WTC11 (cell line): ENCODE measurements at regions not wholly inside any gene's neighbourhood (a gene's known extent, or its start where the extent isn't known, plus 50 kb on each side); places are given as distances from the start of the nearest gene placed in this dataset.

Experiments used
- ATAC-seq: fragments of 200-7000 bp; cut with Tn5 transposase; 2 replicates; pipeline ENCODE4 v1.10.0; 2021; ENCODE audit warnings: mild to moderate bottlenecking, moderate library complexity
- CTCF ChIA-PET: fragments of 300-600 bp; sonication (Branson Sonifier 250); formaldehyde crosslinking; loops from one replicate; lab custom pipeline; 2021; ENCODE audit warnings: antibody characterized with exemption; lab: Charles Lee
- POLR2A ChIA-PET: fragments of 350-600 bp; sonication (Branson Sonifier 250); formaldehyde crosslinking; loops from one replicate; lab custom pipeline; 2021; ENCODE audit warnings: antibody characterized with exemption; lab: Charles Lee
- DNase-seq: peaks from one replicate; pipeline ENCODE4 v3.0.0; 2021; ENCODE audit warnings: low spot score
- H3K27ac Mint-ChIP-seq: 2 replicates; pipeline ENCODE4 v1.8.0; 2021; ENCODE audit warnings: mixed read lengths
- H3K27me3 Mint-ChIP-seq: 2 replicates; pipeline ENCODE4 v1.8.0; 2021; ENCODE audit warnings: low read depth, mild to moderate bottlenecking, moderate library complexity, mixed read lengths
- H3K36me3 Mint-ChIP-seq: 2 replicates; pipeline ENCODE4 v1.8.0; 2021; ENCODE audit warnings: mixed read lengths
- H3K4me1 Mint-ChIP-seq: 2 replicates; pipeline ENCODE4 v1.8.0; 2022; ENCODE audit warnings: mixed read lengths
- H3K4me3 Mint-ChIP-seq: 2 replicates; pipeline ENCODE4 v1.8.0; 2021; ENCODE audit warnings: mild to moderate bottlenecking, moderate library complexity, mixed read lengths
- H3K9me3 Mint-ChIP-seq: 2 replicates; pipeline ENCODE4 v1.8.0; 2021; ENCODE audit warnings: mixed read lengths
- ATF1 ChIP-seq: sonication (generic); formaldehyde crosslinking; IDR thresholded peaks from 2 replicates; pipeline ENCODE4 v1.8.1; 2023; ENCODE audit warnings: mild to moderate bottlenecking, moderate library complexity, missing genetic modification reagents
- ELF4 ChIP-seq: sonication (generic); formaldehyde crosslinking; IDR thresholded peaks from 2 replicates; pipeline ENCODE4 v1.8.1; 2022; ENCODE audit warnings: low read depth, mild to moderate bottlenecking, moderate library complexity, missing genetic modification reagents
- MYBL2 ChIP-seq: sonication (generic); formaldehyde crosslinking; IDR thresholded peaks from 2 replicates; pipeline ENCODE4 v1.8.1; 2023; ENCODE audit warnings: mild to moderate bottlenecking, moderate library complexity, missing genetic modification reagents
- SP1 ChIP-seq: sonication (generic); formaldehyde crosslinking; conservative IDR thresholded peaks from 2 replicates; pipeline ENCODE4 v1.8.1; 2022; ENCODE audit warnings: missing genetic modification reagents
- ZNF416 ChIP-seq: fragments of 250-450 bp; sonication (Bioruptor Pico); IDR thresholded peaks from 2 replicates; pipeline ENCODE4 v1.9.0; 2021; ENCODE audit warnings: mild to moderate bottlenecking, inconsistent platforms
- TF ChIP-seq, protein P1 (sequence below): sonication (generic); formaldehyde crosslinking; IDR thresholded peaks from 2 replicates; pipeline ENCODE4 v1.8.1; 2022; ENCODE audit warnings: low read depth, mild to moderate bottlenecking, moderate library complexity, missing genetic modification reagents, borderline replicate concordance
- TF ChIP-seq, protein P2 (sequence below): fragments of 250-450 bp; sonication (Bioruptor Pico); IDR thresholded peaks from 2 replicates; pipeline ENCODE4 v2.1.2; 2022; ENCODE audit warnings: mild to moderate bottlenecking, moderate library complexity
- TF ChIP-seq, protein P3 (sequence below): sonication (generic); formaldehyde crosslinking; conservative IDR thresholded peaks from 2 replicates; pipeline ENCODE4 v1.8.1; 2022; ENCODE audit warnings: mild to moderate bottlenecking, missing genetic modification reagents
- TF ChIP-seq, protein P4 (sequence below): sonication (generic); formaldehyde crosslinking; IDR thresholded peaks from 2 replicates; pipeline ENCODE4 v1.8.0; 2022; ENCODE audit warnings: mild to moderate bottlenecking, missing genetic modification reagents
- TF ChIP-seq, protein P5 (sequence below): sonication (generic); formaldehyde crosslinking; IDR thresholded peaks from 2 replicates; pipeline ENCODE4 v1.8.0; 2022; ENCODE audit warnings: mild to moderate bottlenecking, missing genetic modification reagents
- TF ChIP-seq, protein P6 (sequence below): sonication (generic); formaldehyde crosslinking; IDR thresholded peaks from 2 replicates; pipeline ENCODE4 v1.8.1; 2023; ENCODE audit warnings: mild to moderate bottlenecking, missing genetic modification reagents, borderline replicate concordance
- TF ChIP-seq, protein P7 (sequence below): fragments of 250-450 bp; sonication (Bioruptor Pico); IDR thresholded peaks from 2 replicates; pipeline ENCODE4 v1.9.0; 2021; ENCODE audit warnings: moderate library complexity, mild to moderate bottlenecking, inconsistent platforms, borderline replicate concordance
- TF ChIP-seq, protein P8 (sequence below): fragments of 250-450 bp; sonication (Bioruptor Pico); IDR thresholded peaks from 2 replicates; pipeline ENCODE4 v1.9.0; 2021; ENCODE audit warnings: mild to moderate bottlenecking
- TF ChIP-seq, protein P9 (sequence below): fragments of 250-450 bp; sonication (Bioruptor Pico); IDR thresholded peaks from 2 replicates; pipeline ENCODE4 v1.8.0; 2021; ENCODE audit warnings: mild to moderate bottlenecking

DNA sequence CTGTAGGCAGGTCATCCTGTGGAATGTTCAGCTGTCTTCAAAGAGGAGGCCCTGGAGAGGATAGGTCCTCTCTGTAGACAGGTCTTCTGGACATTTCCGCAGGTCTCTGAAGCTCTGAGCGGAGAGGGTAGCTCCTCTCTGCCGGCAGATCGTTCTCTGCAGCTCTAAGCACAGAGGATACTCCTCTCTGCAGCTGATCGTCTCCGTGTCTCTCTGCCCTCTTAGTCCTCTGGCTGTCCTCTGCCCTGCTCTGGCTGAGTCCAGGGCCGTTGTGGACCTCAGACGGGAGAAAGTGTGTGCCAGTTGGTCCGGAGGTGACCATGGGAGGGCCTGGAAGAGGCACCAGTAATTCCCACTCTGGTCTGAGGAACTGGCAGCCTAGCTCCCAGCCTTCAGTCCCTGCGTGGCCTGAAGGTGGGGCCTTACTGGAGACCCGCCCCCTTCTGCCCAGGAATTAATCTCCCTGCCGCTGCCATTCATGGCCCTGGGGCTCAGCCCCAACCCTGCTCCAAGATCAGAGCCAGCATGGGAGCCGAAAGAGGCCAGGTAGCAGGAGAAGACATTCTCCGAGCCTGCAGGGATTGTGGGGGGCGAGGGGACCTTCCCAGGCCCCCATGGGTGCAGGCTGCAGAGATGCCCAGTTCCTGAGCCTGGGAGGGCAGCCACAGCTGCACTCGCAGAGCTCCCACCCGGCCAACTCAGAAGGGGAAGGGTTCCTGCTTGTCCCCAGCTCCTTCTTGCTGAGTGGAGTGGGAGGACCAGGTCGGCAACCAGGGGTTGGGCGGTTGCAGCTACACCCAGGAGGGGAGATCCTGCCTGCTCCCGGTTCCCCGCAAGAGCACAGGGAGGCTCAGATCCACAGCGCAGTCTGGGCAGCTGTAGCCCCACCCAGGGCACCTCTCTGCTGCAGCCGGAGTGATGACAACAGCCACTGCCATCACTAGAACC, 488.7 kb downstream of the RSL24D1 start (continued):
- TF ChIP-seq, protein P1, sequence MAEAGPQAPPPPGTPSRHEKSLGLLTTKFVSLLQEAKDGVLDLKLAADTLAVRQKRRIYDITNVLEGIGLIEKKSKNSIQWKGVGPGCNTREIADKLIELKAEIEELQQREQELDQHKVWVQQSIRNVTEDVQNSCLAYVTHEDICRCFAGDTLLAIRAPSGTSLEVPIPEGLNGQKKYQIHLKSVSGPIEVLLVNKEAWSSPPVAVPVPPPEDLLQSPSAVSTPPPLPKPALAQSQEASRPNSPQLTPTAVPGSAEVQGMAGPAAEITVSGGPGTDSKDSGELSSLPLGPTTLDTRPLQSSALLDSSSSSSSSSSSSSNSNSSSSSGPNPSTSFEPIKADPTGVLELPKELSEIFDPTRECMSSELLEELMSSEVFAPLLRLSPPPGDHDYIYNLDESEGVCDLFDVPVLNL (CRISPR knock-in tag) = no peak
- TF ChIP-seq, protein P2, sequence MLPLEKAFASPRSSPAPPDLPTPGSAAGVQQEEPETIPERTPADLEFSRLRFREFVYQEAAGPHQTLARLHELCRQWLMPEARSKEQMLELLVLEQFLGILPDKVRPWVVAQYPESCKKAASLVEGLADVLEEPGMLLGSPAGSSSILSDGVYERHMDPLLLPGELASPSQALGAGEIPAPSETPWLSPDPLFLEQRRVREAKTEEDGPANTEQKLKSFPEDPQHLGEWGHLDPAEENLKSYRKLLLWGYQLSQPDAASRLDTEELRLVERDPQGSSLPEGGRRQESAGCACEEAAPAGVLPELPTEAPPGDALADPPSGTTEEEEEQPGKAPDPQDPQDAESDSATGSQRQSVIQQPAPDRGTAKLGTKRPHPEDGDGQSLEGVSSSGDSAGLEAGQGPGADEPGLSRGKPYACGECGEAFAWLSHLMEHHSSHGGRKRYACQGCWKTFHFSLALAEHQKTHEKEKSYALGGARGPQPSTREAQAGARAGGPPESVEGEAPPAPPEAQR (CRISPR knock-in tag) = no peak
- TF ChIP-seq ELF4 (CRISPR knock-in tag) = no peak
- TF ChIP-seq, protein P3, sequence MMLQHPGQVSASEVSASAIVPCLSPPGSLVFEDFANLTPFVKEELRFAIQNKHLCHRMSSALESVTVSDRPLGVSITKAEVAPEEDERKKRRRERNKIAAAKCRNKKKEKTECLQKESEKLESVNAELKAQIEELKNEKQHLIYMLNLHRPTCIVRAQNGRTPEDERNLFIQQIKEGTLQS (CRISPR knock-in tag) = no peak

DNA sequence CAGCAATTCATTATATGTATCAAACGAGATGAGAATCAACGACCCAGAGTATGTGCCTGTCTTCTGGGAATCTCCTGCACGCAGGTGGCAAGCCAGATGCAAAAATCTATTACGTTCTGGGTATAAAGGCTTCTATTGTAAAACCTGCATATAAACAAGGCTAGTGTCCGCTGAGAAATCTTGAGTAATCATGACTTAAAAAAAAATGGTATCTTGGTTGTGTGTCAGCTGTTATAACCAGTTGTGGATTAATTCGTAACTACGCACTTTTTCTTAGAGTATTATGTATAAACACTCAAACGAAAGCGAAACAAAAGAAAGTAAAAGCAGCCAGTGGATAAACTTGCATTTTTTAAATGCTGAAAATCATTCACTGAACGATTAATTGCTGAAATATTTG, 509.1 kb downstream of the RSL24D1 start:
- no peak for DNase-seq
- H3K27me3 Mint-ChIP-seq = no peaks in the 10 kb centered on the region
- H3K27ac Mint-ChIP-seq = no peak overlapping the region
- no peak overlapping the region for H3K4me3 Mint-ChIP-seq
- TF ChIP-seq, protein P4, sequence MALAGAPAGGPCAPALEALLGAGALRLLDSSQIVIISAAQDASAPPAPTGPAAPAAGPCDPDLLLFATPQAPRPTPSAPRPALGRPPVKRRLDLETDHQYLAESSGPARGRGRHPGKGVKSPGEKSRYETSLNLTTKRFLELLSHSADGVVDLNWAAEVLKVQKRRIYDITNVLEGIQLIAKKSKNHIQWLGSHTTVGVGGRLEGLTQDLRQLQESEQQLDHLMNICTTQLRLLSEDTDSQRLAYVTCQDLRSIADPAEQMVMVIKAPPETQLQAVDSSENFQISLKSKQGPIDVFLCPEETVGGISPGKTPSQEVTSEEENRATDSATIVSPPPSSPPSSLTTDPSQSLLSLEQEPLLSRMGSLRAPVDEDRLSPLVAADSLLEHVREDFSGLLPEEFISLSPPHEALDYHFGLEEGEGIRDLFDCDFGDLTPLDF (CRISPR knock-in tag) = no peak
- TF ChIP-seq, protein P5, sequence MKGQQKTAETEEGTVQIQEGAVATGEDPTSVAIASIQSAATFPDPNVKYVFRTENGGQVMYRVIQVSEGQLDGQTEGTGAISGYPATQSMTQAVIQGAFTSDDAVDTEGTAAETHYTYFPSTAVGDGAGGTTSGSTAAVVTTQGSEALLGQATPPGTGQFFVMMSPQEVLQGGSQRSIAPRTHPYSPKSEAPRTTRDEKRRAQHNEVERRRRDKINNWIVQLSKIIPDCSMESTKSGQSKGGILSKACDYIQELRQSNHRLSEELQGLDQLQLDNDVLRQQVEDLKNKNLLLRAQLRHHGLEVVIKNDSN = no peak
- TF ChIP-seq SP1 (no peak), ATF1 (CRISPR knock-in tag) (no peak), MYBL2 (CRISPR knock-in tag) (no peak), ZNF416 (CRISPR knock-in tag) (no peak)
- TF ChIP-seq, protein P6, sequence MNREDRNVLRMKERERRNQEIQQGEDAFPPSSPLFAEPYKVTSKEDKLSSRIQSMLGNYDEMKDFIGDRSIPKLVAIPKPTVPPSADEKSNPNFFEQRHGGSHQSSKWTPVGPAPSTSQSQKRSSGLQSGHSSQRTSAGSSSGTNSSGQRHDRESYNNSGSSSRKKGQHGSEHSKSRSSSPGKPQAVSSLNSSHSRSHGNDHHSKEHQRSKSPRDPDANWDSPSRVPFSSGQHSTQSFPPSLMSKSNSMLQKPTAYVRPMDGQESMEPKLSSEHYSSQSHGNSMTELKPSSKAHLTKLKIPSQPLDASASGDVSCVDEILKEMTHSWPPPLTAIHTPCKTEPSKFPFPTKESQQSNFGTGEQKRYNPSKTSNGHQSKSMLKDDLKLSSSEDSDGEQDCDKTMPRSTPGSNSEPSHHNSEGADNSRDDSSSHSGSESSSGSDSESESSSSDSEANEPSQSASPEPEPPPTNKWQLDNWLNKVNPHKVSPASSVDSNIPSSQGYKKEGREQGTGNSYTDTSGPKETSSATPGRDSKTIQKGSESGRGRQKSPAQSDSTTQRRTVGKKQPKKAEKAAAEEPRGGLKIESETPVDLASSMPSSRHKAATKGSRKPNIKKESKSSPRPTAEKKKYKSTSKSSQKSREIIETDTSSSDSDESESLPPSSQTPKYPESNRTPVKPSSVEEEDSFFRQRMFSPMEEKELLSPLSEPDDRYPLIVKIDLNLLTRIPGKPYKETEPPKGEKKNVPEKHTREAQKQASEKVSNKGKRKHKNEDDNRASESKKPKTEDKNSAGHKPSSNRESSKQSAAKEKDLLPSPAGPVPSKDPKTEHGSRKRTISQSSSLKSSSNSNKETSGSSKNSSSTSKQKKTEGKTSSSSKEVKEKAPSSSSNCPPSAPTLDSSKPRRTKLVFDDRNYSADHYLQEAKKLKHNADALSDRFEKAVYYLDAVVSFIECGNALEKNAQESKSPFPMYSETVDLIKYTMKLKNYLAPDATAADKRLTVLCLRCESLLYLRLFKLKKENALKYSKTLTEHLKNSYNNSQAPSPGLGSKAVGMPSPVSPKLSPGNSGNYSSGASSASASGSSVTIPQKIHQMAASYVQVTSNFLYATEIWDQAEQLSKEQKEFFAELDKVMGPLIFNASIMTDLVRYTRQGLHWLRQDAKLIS (CRISPR knock-in tag) = no peak
- TF ChIP-seq, protein P7, sequence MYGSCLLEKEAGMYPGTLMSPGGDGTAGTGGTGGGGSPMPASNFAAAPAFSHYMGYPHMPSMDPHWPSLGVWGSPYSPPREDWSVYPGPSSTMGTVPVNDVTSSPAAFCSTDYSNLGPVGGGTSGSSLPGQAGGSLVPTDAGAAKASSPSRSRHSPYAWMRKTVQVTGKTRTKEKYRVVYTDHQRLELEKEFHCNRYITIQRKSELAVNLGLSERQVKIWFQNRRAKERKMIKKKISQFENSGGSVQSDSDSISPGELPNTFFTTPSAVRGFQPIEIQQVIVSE (CRISPR knock-in tag) = no peak
- TF ChIP-seq, protein P8, sequence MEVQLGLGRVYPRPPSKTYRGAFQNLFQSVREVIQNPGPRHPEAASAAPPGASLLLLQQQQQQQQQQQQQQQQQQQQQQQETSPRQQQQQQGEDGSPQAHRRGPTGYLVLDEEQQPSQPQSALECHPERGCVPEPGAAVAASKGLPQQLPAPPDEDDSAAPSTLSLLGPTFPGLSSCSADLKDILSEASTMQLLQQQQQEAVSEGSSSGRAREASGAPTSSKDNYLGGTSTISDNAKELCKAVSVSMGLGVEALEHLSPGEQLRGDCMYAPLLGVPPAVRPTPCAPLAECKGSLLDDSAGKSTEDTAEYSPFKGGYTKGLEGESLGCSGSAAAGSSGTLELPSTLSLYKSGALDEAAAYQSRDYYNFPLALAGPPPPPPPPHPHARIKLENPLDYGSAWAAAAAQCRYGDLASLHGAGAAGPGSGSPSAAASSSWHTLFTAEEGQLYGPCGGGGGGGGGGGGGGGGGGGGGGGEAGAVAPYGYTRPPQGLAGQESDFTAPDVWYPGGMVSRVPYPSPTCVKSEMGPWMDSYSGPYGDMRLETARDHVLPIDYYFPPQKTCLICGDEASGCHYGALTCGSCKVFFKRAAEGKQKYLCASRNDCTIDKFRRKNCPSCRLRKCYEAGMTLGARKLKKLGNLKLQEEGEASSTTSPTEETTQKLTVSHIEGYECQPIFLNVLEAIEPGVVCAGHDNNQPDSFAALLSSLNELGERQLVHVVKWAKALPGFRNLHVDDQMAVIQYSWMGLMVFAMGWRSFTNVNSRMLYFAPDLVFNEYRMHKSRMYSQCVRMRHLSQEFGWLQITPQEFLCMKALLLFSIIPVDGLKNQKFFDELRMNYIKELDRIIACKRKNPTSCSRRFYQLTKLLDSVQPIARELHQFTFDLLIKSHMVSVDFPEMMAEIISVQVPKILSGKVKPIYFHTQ (CRISPR knock-in tag) = no peak
- TF ChIP-seq, protein P9, sequence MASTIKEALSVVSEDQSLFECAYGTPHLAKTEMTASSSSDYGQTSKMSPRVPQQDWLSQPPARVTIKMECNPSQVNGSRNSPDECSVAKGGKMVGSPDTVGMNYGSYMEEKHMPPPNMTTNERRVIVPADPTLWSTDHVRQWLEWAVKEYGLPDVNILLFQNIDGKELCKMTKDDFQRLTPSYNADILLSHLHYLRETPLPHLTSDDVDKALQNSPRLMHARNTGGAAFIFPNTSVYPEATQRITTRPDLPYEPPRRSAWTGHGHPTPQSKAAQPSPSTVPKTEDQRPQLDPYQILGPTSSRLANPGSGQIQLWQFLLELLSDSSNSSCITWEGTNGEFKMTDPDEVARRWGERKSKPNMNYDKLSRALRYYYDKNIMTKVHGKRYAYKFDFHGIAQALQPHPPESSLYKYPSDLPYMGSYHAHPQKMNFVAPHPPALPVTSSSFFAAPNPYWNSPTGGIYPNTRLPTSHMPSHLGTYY (CRISPR knock-in tag) = no peak
- CTCF ChIA-PET = no interaction called here
- no peaks in the 10 kb centered on the region for H3K36me3 Mint-ChIP-seq
- no peaks in the 10 kb centered on the region for H3K4me1 Mint-ChIP-seq
- no peak for ATAC-seq
- POLR2A ChIA-PET = no interaction called here
- H3K9me3 Mint-ChIP-seq = no peaks in the 10 kb centered on the region
